ENCODE measurements at regions not wholly inside any gene's neighbourhood (a gene's known extent, or its start where the extent isn't known, plus 50 kb on each side); places are given as distances from the start of the nearest gene placed in this dataset.

DNA sequence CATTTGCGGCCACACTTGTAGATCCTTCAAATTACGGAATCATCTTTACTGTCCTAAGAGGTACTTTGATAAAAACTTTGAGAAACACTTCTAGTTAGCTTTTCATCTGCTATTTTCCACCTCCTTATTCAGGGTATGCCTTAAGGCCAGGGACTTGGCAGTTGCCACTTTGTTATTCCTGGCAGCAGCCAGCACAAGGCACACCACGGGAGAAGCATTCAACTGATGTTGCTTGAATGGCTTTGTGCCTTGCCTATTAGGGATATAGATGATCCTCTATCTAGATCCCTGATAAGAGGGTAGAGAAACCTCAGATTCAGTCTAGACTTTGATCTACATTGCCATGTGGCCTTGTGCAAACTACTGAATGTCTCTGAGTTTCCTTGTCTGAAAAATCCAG, 70.3 kb upstream of the EPHA4 start:
- TF ChIP-seq SUZ12 (IDR thresholded peaks at IDR 0.05; ENCODE audit: extremely low read depth, insufficient read depth, insufficient read length), result no peak
- no peak for TF ChIP-seq ZNF274 (IDR thresholded peaks at IDR 0.05; ENCODE audit: low read depth, low read length)
